GM21360 (cell line): ENCODE measurements at regions not wholly inside any gene's neighbourhood (a gene's known extent, or its start where the extent isn't known, plus 50 kb on each side); places are given as distances from the start of the nearest gene placed in this dataset.

Experiments used
- ATAC-seq: cut with Tn5 transposase; IDR thresholded peaks from one replicate; pipeline ENCODE4 v1.9.1; 2021; ENCODE audit warnings: mild to moderate bottlenecking, moderate library complexity; ENCODE audit not compliant: unreplicated experiment

DNA sequence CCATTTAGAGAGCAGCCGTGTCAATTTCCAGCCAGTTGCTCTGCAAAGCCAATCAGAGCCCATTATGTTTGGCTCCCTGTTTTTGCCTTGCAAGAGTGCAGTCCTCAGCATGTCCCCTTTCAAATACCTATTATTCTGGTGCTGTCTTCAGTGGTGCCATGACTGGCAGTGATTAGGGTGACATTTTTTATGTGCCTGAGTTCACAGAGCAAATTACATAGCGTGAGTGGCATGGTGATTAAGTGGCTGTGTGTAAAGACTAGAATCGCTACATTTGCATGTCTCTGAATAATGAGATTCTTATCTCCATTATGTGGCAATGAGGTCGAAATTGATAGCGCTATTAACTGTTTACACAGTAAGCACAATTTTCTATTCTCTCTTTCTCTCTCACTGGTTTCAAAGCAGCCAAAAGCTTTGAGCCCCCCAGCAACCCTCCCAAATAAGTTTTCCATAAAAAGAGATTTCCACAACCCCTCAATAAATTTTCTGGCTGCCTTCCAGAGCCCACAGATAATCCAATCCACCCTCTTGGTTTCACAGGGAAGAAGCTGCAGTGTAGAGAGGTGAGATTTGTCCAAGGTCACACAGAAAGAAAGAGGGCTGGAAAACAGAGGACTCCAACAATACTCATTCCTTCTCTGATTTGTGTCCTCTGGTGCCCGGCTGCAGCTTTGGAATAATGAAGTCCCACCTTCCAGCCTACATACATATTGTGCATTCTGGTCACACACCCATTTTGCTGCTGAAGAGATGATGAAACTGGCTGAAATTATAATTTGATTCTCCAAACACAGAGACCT lies 58.8 kb upstream of the NUDT4 start:
- no peak for ATAC-seq

GRCh38 chr12:93319523-93320050 lies 58.1 kb upstream of the NUDT4 start:
- ATAC-seq, result no peak

- ATAC-seq, result no peak
Measured at GRCh38 chr12:93322784-93323183, 54.9 kb upstream of the NUDT4 start.

DNA sequence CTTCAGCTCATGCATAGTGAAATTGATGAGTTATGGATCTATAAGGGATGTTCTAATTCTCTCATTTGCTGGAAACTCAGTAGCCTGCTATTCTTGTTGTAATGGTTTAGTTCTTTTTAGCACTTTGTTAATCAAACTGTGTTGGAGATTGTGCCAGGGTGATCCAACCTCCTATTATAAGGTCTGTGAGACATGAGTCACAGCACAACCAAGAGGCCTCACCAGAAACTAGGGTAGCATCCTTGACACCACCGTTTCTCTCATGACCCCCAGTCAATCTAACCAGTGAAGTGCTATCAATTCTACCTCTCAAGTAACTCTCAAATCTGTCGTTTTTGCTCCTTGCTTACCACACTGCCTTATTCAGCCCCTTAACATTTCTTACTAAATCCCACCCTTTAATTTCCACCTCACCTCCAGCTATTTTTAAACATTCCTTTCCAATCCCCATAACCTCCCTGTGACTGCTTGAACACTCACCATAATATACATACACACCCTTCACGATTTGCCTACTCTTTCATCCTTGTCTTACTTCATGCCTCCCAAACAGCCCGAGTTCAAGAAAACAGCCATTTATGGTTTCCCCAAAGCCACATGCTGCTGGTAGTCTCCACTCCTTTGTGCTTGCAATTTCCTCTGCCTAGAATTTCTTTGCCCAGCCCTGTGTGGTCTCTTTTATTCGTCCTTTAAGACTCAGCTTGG lies 53.9 kb upstream of the NUDT4 start:
- ATAC-seq, result no peak

- ATAC-seq, result no peak
Measured at GRCh38 chr12:93325855-93326254, 51.9 kb upstream of the NUDT4 start.
